Stomach (tissue), 4 donors: ENCODE measurements at regions not wholly inside any gene's neighbourhood (a gene's known extent, or its start where the extent isn't known, plus 50 kb on each side); places are given as distances from the start of the nearest gene placed in this dataset.

Source experiments
- CTCF ChIP-seq, 7 experiments: fragments of 450-650 bp in 4 of 7; fragments of 200-600 bp in 3 of 7; sonication (generic) in 3 of 7; IDR thresholded peaks; one replicate each; pipeline ENCODE4 v1.5.1; 2016 to 2019; ENCODE audit warnings: antibody characterized with exemption in 7 of 7, control low read depth in 2 of 7, mild to moderate bottlenecking in 1 of 7
- EP300 ChIP-seq: sonication (generic); formaldehyde crosslinking; IDR thresholded peaks from one replicate; pipeline ENCODE4 v1.6.1; 2017; ENCODE audit warnings: antibody characterized with exemption
- POLR2A ChIP-seq, 4 donors: fragments of 450-650 bp; IDR thresholded peaks; one replicate each; pipeline ENCODE4 v1.6.1; 2016; ENCODE audit warnings: antibody characterized with exemption in 4 of 4, control low read depth in 2 of 4, mild to moderate bottlenecking in 1 of 4, moderate library complexity in 1 of 4
- POLR2AphosphoS5 ChIP-seq, 3 donors: sonication (generic); formaldehyde crosslinking; IDR thresholded peaks; one replicate each; pipeline ENCODE4 v1.6.1; 2016; ENCODE audit warnings: antibody characterized with exemption in 3 of 3

DNA sequence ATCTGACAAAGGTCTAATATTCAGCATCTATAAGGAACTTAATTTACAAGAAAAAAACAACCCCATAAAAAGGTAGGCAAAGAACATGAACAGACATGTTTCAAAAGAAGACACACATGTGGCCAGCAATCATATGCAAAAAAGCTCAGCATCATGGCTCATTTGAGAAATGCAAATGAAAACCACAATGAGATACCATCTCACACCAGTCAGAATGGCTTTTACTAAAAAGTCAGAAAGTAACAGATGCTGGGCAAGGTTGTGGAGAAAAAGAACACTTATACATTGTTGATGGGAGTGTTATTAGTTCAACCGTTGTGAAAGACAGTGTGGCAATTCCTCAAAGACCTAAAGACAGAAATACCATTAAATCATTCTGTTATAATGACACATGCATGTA, 289.9 kb upstream of the MMS22L start:
- TF ChIP-seq CTCF (IDR thresholded peaks at IDR 0.05), result no peak
- no peak for TF ChIP-seq POLR2AphosphoS5 (IDR thresholded peaks at IDR 0.05)
- no peak for TF ChIP-seq POLR2A (IDR thresholded peaks at IDR 0.05)
- no peak for TF ChIP-seq EP300
